IMR-90 (cell line): ENCODE measurements at regions not wholly inside any gene's neighbourhood (a gene's known extent, or its start where the extent isn't known, plus 50 kb on each side); places are given as distances from the start of the nearest gene placed in this dataset.

ENCODE experiments used
- CHD1 ChIP-seq: IDR thresholded peaks from 2 replicates; pipeline ENCODE4 v1.6.1; 2012; ENCODE audit warnings: low read depth, low read length, improper control_type of control experiment
- CTCF ChIP-seq: conservative IDR thresholded peaks from 2 replicates; pipeline ENCODE4 v1.5.1; 2012; ENCODE audit warnings: mild to moderate bottlenecking, low read depth, low read length, improper control_type of control experiment
- MXI1 ChIP-seq: IDR thresholded peaks from 2 replicates; pipeline ENCODE4 v1.6.1; 2012; ENCODE audit warnings: low read depth, mild to moderate bottlenecking, low read length, moderate library complexity, borderline replicate concordance
- SMC3 ChIP-seq: fragments of 150-350 bp; IDR thresholded peaks from 2 replicates; pipeline ENCODE4 v1.6.1; 2016; ENCODE audit warnings: low read depth, mild to moderate bottlenecking, antibody characterized with exemption, low read length, moderate library complexity

- TF ChIP-seq CTCF (no peak), MXI1 (no peak), CHD1 (no peak), SMC3 (no peak)
Measured at GRCh38 chr9:85859765-85860164, 81.2 kb upstream of the NAA35 start.
